WTC11 (cell line): ENCODE measurements at regions not wholly inside any gene's neighbourhood (a gene's known extent, or its start where the extent isn't known, plus 50 kb on each side); places are given as distances from the start of the nearest gene placed in this dataset.

Experiments
- ATAC-seq: fragments of 200-7000 bp; cut with Tn5 transposase; 2 replicates; pipeline ENCODE4 v1.10.0; 2021; ENCODE audit warnings: mild to moderate bottlenecking, moderate library complexity
- CTCF ChIA-PET: fragments of 300-600 bp; sonication (Branson Sonifier 250); formaldehyde crosslinking; loops from one replicate; lab custom pipeline; 2021; ENCODE audit warnings: antibody characterized with exemption; lab: Charles Lee
- POLR2A ChIA-PET: fragments of 350-600 bp; sonication (Branson Sonifier 250); formaldehyde crosslinking; loops from one replicate; lab custom pipeline; 2021; ENCODE audit warnings: antibody characterized with exemption; lab: Charles Lee
- DNase-seq: peaks from one replicate; pipeline ENCODE4 v3.0.0; 2021; ENCODE audit warnings: low spot score
- H3K27ac Mint-ChIP-seq: 2 replicates; pipeline ENCODE4 v1.8.0; 2021; ENCODE audit warnings: mixed read lengths
- H3K27me3 Mint-ChIP-seq: 2 replicates; pipeline ENCODE4 v1.8.0; 2021; ENCODE audit warnings: low read depth, mild to moderate bottlenecking, moderate library complexity, mixed read lengths
- H3K36me3 Mint-ChIP-seq: 2 replicates; pipeline ENCODE4 v1.8.0; 2021; ENCODE audit warnings: mixed read lengths
- H3K4me1 Mint-ChIP-seq: 2 replicates; pipeline ENCODE4 v1.8.0; 2022; ENCODE audit warnings: mixed read lengths
- H3K4me3 Mint-ChIP-seq: 2 replicates; pipeline ENCODE4 v1.8.0; 2021; ENCODE audit warnings: mild to moderate bottlenecking, moderate library complexity, mixed read lengths
- H3K9me3 Mint-ChIP-seq: 2 replicates; pipeline ENCODE4 v1.8.0; 2021; ENCODE audit warnings: mixed read lengths
- ELF4 ChIP-seq: sonication (generic); formaldehyde crosslinking; IDR thresholded peaks from 2 replicates; pipeline ENCODE4 v1.8.1; 2022; ENCODE audit warnings: low read depth, mild to moderate bottlenecking, moderate library complexity, missing genetic modification reagents
- ETV6 ChIP-seq: sonication (generic); formaldehyde crosslinking; IDR thresholded peaks from 2 replicates; pipeline ENCODE4 v1.8.1; 2022; ENCODE audit warnings: mild to moderate bottlenecking, missing genetic modification reagents
- IRF2 ChIP-seq: sonication (generic); formaldehyde crosslinking; IDR thresholded peaks from 2 replicates; pipeline ENCODE4 v1.8.0; 2022; ENCODE audit warnings: low read depth, missing genetic modification reagents, borderline replicate concordance
- JAZF1 ChIP-seq: fragments of 250-450 bp; sonication (Bioruptor Pico); IDR thresholded peaks from 2 replicates; pipeline ENCODE4 v1.9.0; 2021; ENCODE audit warnings: moderate library complexity, mild to moderate bottlenecking, inconsistent platforms
- NR1H2 ChIP-seq: sonication (generic); formaldehyde crosslinking; IDR thresholded peaks from 2 replicates; pipeline ENCODE4 v1.9.0; 2021; ENCODE audit warnings: mild to moderate bottlenecking, moderate library complexity, missing genetic modification reagents
- NR2C2 ChIP-seq: sonication (generic); formaldehyde crosslinking; IDR thresholded peaks from 2 replicates; pipeline ENCODE4 v1.8.0; 2022; ENCODE audit warnings: mild to moderate bottlenecking, missing genetic modification reagents
- RELA ChIP-seq: sonication (generic); formaldehyde crosslinking; IDR thresholded peaks from 2 replicates; pipeline ENCODE4 v1.8.1; 2022; ENCODE audit warnings: missing genetic modification reagents, mild to moderate bottlenecking, borderline replicate concordance
- SP1 ChIP-seq: sonication (generic); formaldehyde crosslinking; conservative IDR thresholded peaks from 2 replicates; pipeline ENCODE4 v1.8.1; 2022; ENCODE audit warnings: missing genetic modification reagents
- TEAD4 ChIP-seq: sonication (generic); formaldehyde crosslinking; IDR thresholded peaks from 2 replicates; pipeline ENCODE4 v1.8.0; 2022; ENCODE audit warnings: mild to moderate bottlenecking, missing genetic modification reagents
- ZNF232 ChIP-seq: sonication (generic); formaldehyde crosslinking; IDR thresholded peaks from 2 replicates; pipeline ENCODE4 v1.8.0; 2022; ENCODE audit warnings: mild to moderate bottlenecking, missing genetic modification reagents
- ZNF416 ChIP-seq: fragments of 250-450 bp; sonication (Bioruptor Pico); IDR thresholded peaks from 2 replicates; pipeline ENCODE4 v1.9.0; 2021; ENCODE audit warnings: mild to moderate bottlenecking, inconsistent platforms
- TF ChIP-seq, protein P1 (sequence below): sonication (generic); formaldehyde crosslinking; IDR thresholded peaks from 2 replicates; pipeline ENCODE4 v1.8.0; 2022; ENCODE audit warnings: mild to moderate bottlenecking, missing genetic modification reagents
- TF ChIP-seq, protein P2 (sequence below): sonication (generic); formaldehyde crosslinking; IDR thresholded peaks from 2 replicates; pipeline ENCODE4 v1.8.1; 2023; ENCODE audit warnings: mild to moderate bottlenecking, moderate library complexity, missing genetic modification reagents
- TF ChIP-seq, protein P3 (sequence below): fragments of 250-450 bp; sonication (Bioruptor Pico); IDR thresholded peaks from 2 replicates; pipeline ENCODE4 v1.8.0; 2021; ENCODE audit warnings: mild to moderate bottlenecking
- TF ChIP-seq, protein P4 (sequence below): sonication (generic); formaldehyde crosslinking; IDR thresholded peaks from 2 replicates; pipeline ENCODE4 v1.8.1; 2022; ENCODE audit warnings: low read depth, mild to moderate bottlenecking, moderate library complexity, missing genetic modification reagents, borderline replicate concordance
- TF ChIP-seq, protein P5 (sequence below): sonication (generic); formaldehyde crosslinking; IDR thresholded peaks from 2 replicates; pipeline ENCODE4 v1.8.1; 2023; ENCODE audit warnings: mild to moderate bottlenecking, missing genetic modification reagents
- TF ChIP-seq, protein P6 (sequence below): fragments of 200-600 bp; IDR thresholded peaks from 2 replicates; pipeline ENCODE4 v1.8.0; 2022; ENCODE audit warnings: antibody characterized with exemption
- TF ChIP-seq, protein P7 (sequence below): sonication (generic); formaldehyde crosslinking; IDR thresholded peaks from 2 replicates; pipeline ENCODE4 v1.8.1; 2022; ENCODE audit warnings: mild to moderate bottlenecking, missing genetic modification reagents, moderate library complexity, borderline replicate concordance

DNA sequence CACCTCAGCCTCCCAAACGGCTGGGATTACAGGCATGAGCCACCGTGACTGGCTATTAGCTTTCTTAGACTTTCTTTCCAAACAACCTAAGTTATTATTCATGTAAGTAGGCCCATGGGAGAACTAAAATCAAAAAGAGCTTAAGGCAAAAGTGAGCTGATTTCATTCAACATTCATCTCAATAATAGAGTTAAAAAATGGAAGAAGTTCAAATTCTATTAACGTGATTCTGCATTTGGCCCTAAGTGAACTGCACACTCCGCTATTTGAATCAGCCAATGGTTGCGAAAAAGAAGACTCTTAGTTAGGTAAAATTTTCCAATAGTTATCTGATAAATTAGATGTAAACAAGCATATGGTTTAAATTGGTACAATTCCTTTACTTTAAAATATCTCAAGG, 68.6 kb upstream of the WARS2 start:
- Mint-ChIP-seq H3K4me1 (no peaks in the 10 kb centered on the region), H3K27me3 (no peaks in the 10 kb centered on the region), H3K27ac (no peak overlapping the region), H3K9me3 (0 out of 2 replicates have a peak, but pooled peaks cover 3% of the 10 kb centered on the region), H3K4me3 (no peak overlapping the region), H3K36me3 (no peaks in the 10 kb centered on the region)
- POLR2A ChIA-PET = no interaction called here
- DNase-seq (no peak), ATAC-seq (no peak)
- CTCF ChIA-PET = no interaction called here
- TF ChIP-seq, protein P1, sequence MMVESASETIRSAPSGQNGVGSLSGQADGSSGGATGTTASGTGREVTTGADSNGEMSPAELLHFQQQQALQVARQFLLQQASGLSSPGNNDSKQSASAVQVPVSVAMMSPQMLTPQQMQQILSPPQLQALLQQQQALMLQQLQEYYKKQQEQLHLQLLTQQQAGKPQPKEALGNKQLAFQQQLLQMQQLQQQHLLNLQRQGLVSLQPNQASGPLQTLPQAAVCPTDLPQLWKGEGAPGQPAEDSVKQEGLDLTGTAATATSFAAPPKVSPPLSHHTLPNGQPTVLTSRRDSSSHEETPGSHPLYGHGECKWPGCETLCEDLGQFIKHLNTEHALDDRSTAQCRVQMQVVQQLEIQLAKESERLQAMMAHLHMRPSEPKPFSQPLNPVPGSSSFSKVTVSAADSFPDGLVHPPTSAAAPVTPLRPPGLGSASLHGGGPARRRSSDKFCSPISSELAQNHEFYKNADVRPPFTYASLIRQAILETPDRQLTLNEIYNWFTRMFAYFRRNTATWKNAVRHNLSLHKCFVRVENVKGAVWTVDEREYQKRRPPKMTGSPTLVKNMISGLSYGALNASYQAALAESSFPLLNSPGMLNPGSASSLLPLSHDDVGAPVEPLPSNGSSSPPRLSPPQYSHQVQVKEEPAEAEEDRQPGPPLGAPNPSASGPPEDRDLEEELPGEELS (CRISPR knock-in tag) = no peak
- TF ChIP-seq IRF2 (CRISPR knock-in tag) (no peak), TEAD4 (no peak), NR2C2 (CRISPR knock-in tag) (no peak)
- TF ChIP-seq, protein P2, sequence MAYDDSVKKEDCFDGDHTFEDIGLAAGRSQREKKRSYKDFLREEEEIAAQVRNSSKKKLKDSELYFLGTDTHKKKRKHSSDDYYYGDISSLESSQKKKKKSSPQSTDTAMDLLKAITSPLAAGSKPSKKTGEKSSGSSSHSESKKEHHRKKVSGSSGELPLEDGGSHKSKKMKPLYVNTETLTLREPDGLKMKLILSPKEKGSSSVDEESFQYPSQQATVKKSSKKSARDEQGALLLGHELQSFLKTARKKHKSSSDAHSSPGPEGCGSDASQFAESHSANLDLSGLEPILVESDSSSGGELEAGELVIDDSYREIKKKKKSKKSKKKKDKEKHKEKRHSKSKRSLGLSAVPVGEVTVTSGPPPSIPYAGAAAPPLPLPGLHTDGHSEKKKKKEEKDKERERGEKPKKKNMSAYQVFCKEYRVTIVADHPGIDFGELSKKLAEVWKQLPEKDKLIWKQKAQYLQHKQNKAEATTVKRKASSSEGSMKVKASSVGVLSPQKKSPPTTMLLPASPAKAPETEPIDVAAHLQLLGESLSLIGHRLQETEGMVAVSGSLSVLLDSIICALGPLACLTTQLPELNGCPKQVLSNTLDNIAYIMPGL (CRISPR knock-in tag) = no peak
- TF ChIP-seq, protein P3, sequence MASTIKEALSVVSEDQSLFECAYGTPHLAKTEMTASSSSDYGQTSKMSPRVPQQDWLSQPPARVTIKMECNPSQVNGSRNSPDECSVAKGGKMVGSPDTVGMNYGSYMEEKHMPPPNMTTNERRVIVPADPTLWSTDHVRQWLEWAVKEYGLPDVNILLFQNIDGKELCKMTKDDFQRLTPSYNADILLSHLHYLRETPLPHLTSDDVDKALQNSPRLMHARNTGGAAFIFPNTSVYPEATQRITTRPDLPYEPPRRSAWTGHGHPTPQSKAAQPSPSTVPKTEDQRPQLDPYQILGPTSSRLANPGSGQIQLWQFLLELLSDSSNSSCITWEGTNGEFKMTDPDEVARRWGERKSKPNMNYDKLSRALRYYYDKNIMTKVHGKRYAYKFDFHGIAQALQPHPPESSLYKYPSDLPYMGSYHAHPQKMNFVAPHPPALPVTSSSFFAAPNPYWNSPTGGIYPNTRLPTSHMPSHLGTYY (CRISPR knock-in tag) = no peak

DNA sequence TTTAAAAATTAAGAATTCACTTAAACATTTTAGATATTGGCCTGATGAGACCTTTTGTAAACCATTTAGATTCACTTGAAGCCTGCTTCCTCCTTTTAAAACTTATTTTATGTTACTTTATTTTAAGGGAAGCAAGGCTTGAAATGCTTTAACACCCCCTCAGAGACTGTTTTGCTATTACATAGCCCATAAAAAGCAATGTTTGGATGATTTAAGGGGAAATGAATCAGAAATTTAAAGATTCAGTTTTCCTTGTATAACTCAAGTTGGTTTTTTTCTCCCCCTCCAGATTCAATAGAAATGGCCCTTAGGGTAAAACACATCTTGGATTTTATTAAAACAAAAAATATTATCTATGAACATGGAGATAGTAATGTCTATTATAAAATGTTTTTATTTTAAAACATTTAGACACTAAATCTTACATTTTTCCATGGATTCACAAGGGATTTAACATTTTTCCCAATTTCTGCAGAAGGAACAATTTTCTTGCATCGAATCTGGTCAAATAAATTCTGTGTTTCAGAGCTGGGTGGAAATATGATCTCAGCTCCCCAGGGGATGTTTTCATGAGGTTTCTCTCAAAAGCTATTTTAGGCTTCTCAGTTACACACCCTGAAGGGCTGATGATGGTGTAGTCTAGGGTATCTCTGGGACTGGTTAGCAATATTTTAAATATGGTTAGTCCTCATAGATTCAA, 69.3 kb upstream of the WARS2 start:
- no peak for ATAC-seq
- POLR2A ChIA-PET = no interaction called here
- TF ChIP-seq, protein P4, sequence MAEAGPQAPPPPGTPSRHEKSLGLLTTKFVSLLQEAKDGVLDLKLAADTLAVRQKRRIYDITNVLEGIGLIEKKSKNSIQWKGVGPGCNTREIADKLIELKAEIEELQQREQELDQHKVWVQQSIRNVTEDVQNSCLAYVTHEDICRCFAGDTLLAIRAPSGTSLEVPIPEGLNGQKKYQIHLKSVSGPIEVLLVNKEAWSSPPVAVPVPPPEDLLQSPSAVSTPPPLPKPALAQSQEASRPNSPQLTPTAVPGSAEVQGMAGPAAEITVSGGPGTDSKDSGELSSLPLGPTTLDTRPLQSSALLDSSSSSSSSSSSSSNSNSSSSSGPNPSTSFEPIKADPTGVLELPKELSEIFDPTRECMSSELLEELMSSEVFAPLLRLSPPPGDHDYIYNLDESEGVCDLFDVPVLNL = no peak
- TF ChIP-seq, protein P3 (CRISPR knock-in tag) = no peak
- TF ChIP-seq NR1H2 (CRISPR knock-in tag) (no peak), ZNF416 (CRISPR knock-in tag) (no peak), ELF4 (CRISPR knock-in tag) (no peak), SP1 (CRISPR knock-in tag) (no peak), ETV6 (CRISPR knock-in tag) (no peak), RELA (no peak), JAZF1 (CRISPR knock-in tag) (no peak), ZNF232 (CRISPR knock-in tag) (no peak)
- TF ChIP-seq, protein P5, sequence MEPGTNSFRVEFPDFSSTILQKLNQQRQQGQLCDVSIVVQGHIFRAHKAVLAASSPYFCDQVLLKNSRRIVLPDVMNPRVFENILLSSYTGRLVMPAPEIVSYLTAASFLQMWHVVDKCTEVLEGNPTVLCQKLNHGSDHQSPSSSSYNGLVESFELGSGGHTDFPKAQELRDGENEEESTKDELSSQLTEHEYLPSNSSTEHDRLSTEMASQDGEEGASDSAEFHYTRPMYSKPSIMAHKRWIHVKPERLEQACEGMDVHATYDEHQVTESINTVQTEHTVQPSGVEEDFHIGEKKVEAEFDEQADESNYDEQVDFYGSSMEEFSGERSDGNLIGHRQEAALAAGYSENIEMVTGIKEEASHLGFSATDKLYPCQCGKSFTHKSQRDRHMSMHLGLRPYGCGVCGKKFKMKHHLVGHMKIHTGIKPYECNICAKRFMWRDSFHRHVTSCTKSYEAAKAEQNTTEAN (CRISPR knock-in tag) = no peak
- TF ChIP-seq, protein P6, sequence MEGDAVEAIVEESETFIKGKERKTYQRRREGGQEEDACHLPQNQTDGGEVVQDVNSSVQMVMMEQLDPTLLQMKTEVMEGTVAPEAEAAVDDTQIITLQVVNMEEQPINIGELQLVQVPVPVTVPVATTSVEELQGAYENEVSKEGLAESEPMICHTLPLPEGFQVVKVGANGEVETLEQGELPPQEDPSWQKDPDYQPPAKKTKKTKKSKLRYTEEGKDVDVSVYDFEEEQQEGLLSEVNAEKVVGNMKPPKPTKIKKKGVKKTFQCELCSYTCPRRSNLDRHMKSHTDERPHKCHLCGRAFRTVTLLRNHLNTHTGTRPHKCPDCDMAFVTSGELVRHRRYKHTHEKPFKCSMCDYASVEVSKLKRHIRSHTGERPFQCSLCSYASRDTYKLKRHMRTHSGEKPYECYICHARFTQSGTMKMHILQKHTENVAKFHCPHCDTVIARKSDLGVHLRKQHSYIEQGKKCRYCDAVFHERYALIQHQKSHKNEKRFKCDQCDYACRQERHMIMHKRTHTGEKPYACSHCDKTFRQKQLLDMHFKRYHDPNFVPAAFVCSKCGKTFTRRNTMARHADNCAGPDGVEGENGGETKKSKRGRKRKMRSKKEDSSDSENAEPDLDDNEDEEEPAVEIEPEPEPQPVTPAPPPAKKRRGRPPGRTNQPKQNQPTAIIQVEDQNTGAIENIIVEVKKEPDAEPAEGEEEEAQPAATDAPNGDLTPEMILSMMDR = no peak
- TF ChIP-seq, protein P7, sequence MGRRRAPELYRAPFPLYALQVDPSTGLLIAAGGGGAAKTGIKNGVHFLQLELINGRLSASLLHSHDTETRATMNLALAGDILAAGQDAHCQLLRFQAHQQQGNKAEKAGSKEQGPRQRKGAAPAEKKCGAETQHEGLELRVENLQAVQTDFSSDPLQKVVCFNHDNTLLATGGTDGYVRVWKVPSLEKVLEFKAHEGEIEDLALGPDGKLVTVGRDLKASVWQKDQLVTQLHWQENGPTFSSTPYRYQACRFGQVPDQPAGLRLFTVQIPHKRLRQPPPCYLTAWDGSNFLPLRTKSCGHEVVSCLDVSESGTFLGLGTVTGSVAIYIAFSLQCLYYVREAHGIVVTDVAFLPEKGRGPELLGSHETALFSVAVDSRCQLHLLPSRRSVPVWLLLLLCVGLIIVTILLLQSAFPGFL (CRISPR knock-in tag) = no peak
- TF ChIP-seq, protein P2 (CRISPR knock-in tag) = no peak
- no peak overlapping the region for H3K4me3 Mint-ChIP-seq
- no peaks in the 10 kb centered on the region for H3K27me3 Mint-ChIP-seq
- H3K4me1 Mint-ChIP-seq = no peaks in the 10 kb centered on the region
- H3K36me3 Mint-ChIP-seq = no peaks in the 10 kb centered on the region
- no peak for DNase-seq
- 0 out of 2 replicates have a peak, but pooled peaks cover 3% of the 10 kb centered on the region for H3K9me3 Mint-ChIP-seq
- H3K27ac Mint-ChIP-seq = no peak overlapping the region
- CTCF ChIA-PET = no interaction called here
